ENCODE measurements at regions not wholly inside any gene's neighbourhood (a gene's known extent, or its start where the extent isn't known, plus 50 kb on each side); places are given as distances from the start of the nearest gene placed in this dataset.

DNA sequence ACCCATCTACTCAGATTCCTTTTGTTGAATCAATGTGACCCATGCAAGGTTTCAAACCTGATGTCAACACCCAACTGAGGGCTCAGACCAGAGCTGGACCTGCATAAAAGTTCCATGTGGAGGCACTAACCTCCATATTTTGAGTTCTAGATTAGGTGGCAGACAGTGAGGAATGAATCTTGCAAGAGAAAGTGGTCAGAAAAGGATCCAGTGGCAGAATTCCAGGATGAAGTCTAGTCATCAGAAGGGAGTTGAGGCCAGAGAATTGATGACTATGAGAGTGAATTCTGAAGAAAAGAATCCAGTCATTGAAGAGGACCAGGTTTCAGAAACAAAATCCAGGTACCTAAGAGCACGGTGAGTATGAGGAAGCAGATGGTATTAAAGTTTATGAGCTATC, 205.1 kb upstream of the RGMB start:
- no peak for TF ChIP-seq CTCF (IDR thresholded peaks at IDR 0.05; ENCODE audit: low read length)
- TF ChIP-seq EZH2 (IDR thresholded peaks at IDR 0.05; ENCODE audit: borderline replicate concordance, low read length), result no peak

Data from OCI-LY1 (cell line).